H9 (cell line): ENCODE measurements at regions not wholly inside any gene's neighbourhood (a gene's known extent, or its start where the extent isn't known, plus 50 kb on each side); places are given as distances from the start of the nearest gene placed in this dataset.

ENCODE experiments used
- DNase-seq: peaks from one replicate; pipeline ENCODE4 v3.0.0-alpha.2; 2017
- H2AFZ ChIP-seq: one replicate; pipeline ENCODE4 v1.6.1; 2013; ENCODE audit warnings: mild to moderate bottlenecking, low read length, control low read depth, moderate library complexity
- H2AK5ac ChIP-seq: 2 replicates; pipeline ENCODE4 v1.6.1; 2013; ENCODE audit warnings: low read length, control low read depth, mixed read lengths; ENCODE audit not compliant: insufficient read length
- H2BK120ac ChIP-seq: one replicate; pipeline ENCODE4 v1.6.1; 2013; ENCODE audit warnings: low read depth, mild to moderate bottlenecking, low read length, control low read depth, inconsistent platforms; ENCODE audit not compliant: poor library complexity, severe bottlenecking
- H2BK12ac ChIP-seq: 2 replicates; pipeline ENCODE4 v1.6.1; 2013; ENCODE audit warnings: low read length, control low read depth, mixed read lengths, low read depth; ENCODE audit not compliant: insufficient read length
- H2BK15ac ChIP-seq: 2 replicates; pipeline ENCODE4 v1.6.1; 2013; ENCODE audit warnings: low read depth, low read length, control low read depth
- H2BK20ac ChIP-seq: one replicate; pipeline ENCODE4 v1.6.1; 2013; ENCODE audit warnings: low read depth, mild to moderate bottlenecking, low read length, control low read depth, inconsistent platforms; ENCODE audit not compliant: poor library complexity, severe bottlenecking
- H2BK5ac ChIP-seq: 2 replicates; pipeline ENCODE4 v1.6.1; 2013; ENCODE audit warnings: low read length, control low read depth, mixed read lengths; ENCODE audit not compliant: insufficient read length
- H3K14ac ChIP-seq: 2 replicates; pipeline ENCODE4 v1.6.1; 2013; ENCODE audit warnings: low read length, control low read depth; ENCODE audit not compliant: insufficient read depth
- H3K18ac ChIP-seq: 2 replicates; pipeline ENCODE4 v1.6.1; 2013; ENCODE audit warnings: low read depth, mild to moderate bottlenecking, mixed read lengths, low read length, control low read depth; ENCODE audit not compliant: insufficient read length
- H3K23ac ChIP-seq: 2 replicates; pipeline ENCODE4 v1.6.1; 2013; ENCODE audit warnings: low read length, control low read depth, mixed read lengths, low read depth; ENCODE audit not compliant: insufficient read length
- H3K23me2 ChIP-seq: 2 replicates; pipeline ENCODE4 v1.6.1; 2013; ENCODE audit warnings: low read depth, mild to moderate bottlenecking, mixed read lengths, low read length, control low read depth; ENCODE audit not compliant: insufficient read length, poor library complexity, severe bottlenecking
- H3K27ac ChIP-seq: 2 replicates; pipeline ENCODE4 v1.5.1; 2013; ENCODE audit warnings: low read length, control low read depth, mixed read lengths, low read depth; ENCODE audit not compliant: insufficient read length
- H3K27me3 ChIP-seq: 2 replicates; pipeline ENCODE4 v1.6.1; 2013; ENCODE audit warnings: low read length, control low read depth, inconsistent platforms; ENCODE audit not compliant: insufficient read depth
- H3K4ac ChIP-seq: 2 replicates; pipeline ENCODE4 v1.6.1; 2013; ENCODE audit warnings: low read depth, mild to moderate bottlenecking, control low read depth, inconsistent platforms, low read length, moderate library complexity
- H3K4me1 ChIP-seq: 2 replicates; pipeline ENCODE4 v1.6.1; 2013; ENCODE audit warnings: low read length, control low read depth, inconsistent platforms; ENCODE audit not compliant: insufficient read depth
- H3K4me2 ChIP-seq: 2 replicates; pipeline ENCODE4 v1.6.1; 2013; ENCODE audit warnings: low read length, control low read depth, mixed read lengths; ENCODE audit not compliant: insufficient read length, insufficient read depth
- H3K56ac ChIP-seq: 2 replicates; pipeline ENCODE4 v1.6.1; 2013; ENCODE audit warnings: low read depth, mild to moderate bottlenecking, mixed read lengths, low read length, control low read depth; ENCODE audit not compliant: insufficient read length
- H3K79me1 ChIP-seq: 2 replicates; pipeline ENCODE4 v1.6.1; 2013; ENCODE audit warnings: low read depth, mild to moderate bottlenecking, moderate library complexity, low read length, control low read depth, inconsistent platforms; ENCODE audit not compliant: insufficient read depth, poor library complexity, severe bottlenecking
- H3K79me2 ChIP-seq: 2 replicates; pipeline ENCODE4 v1.6.1; 2013; ENCODE audit warnings: low read length, control low read depth, inconsistent platforms; ENCODE audit not compliant: insufficient read depth
- H3K9ac ChIP-seq: 2 replicates; pipeline ENCODE4 v1.6.1; 2013; ENCODE audit warnings: low read length, control low read depth, mixed read lengths; ENCODE audit not compliant: insufficient read length; ENCODE audit errors: extremely low read depth
- H3K9me3 ChIP-seq: one replicate; pipeline ENCODE4 v1.6.1; 2013; ENCODE audit warnings: low read depth, low read length, inconsistent platforms; ENCODE audit not compliant: control insufficient read depth
- H3T11ph ChIP-seq: one replicate; pipeline ENCODE4 v1.6.1; 2013; ENCODE audit warnings: mild to moderate bottlenecking, low read length, control low read depth, inconsistent platforms
- H4K20me1 ChIP-seq: one replicate; pipeline ENCODE4 v1.6.1; 2013; ENCODE audit not compliant: control insufficient read depth, insufficient read length, insufficient read depth
- H4K5ac ChIP-seq: 2 replicates; pipeline ENCODE4 v1.6.1; 2013; ENCODE audit warnings: low read depth, mild to moderate bottlenecking, mixed read lengths, low read length, control low read depth; ENCODE audit not compliant: insufficient read length
- H4K8ac ChIP-seq: replicated peaks from 2 replicates; pipeline ENCODE4 v1.6.1; 2013; ENCODE audit warnings: low read length, control low read depth, mixed read lengths, low read depth; ENCODE audit not compliant: insufficient read length
- H4K91ac ChIP-seq: 2 replicates; pipeline ENCODE4 v1.6.1; 2013; ENCODE audit warnings: low read depth, mild to moderate bottlenecking, moderate library complexity, mixed read lengths, low read length, control low read depth; ENCODE audit not compliant: insufficient read length
- H3K27ac Mint-ChIP-seq, 3 experiments: 2 replicates in 2 of 3; 3 replicates in 1 of 3; pipeline ENCODE4 v1.8.0; 2020 to 2021; ENCODE audit warnings: mixed read lengths in 3 of 3, mild to moderate bottlenecking in 1 of 3, moderate library complexity in 1 of 3
- H3K27me3 Mint-ChIP-seq: 2 replicates; pipeline ENCODE4 v1.8.0; 2021; ENCODE audit warnings: low read depth, mild to moderate bottlenecking, moderate library complexity, mixed read lengths
- H3K36me3 Mint-ChIP-seq, 3 experiments: 2 replicates in 2 of 3; 3 replicates in 1 of 3; pipeline ENCODE4 v1.8.0; 2020 to 2021; ENCODE audit warnings: low read depth in 3 of 3, mixed read lengths in 3 of 3; ENCODE audit not compliant: insufficient read depth in 1 of 3
- H3K4me1 Mint-ChIP-seq, 2 experiments: 2 replicates each; pipeline ENCODE4 v1.8.0; 2020; ENCODE audit warnings: mixed read lengths in 2 of 2
- H3K4me3 Mint-ChIP-seq, 2 experiments: 2 replicates in 1 of 2; 3 replicates in 1 of 2; pipeline ENCODE4 v1.8.0; 2020 to 2021; ENCODE audit warnings: mild to moderate bottlenecking in 2 of 2, mixed read lengths in 2 of 2, moderate library complexity in 1 of 2
- H3K9me3 Mint-ChIP-seq, 2 experiments: 2 replicates in 1 of 2; 3 replicates in 1 of 2; pipeline ENCODE4 v1.8.0; 2020; ENCODE audit warnings: mild to moderate bottlenecking in 2 of 2, mixed read lengths in 2 of 2, moderate library complexity in 1 of 2
- WGBS: extraction: QIAGEN DNeasy Blood & Tissue Kit; methylation state at CpG from one replicate; pipeline ENCODE4 v1.1.7; 2013; ENCODE audit warnings: missing lambda C conversion rate, low lambda C conversion rate, mixed read lengths; ENCODE audit not compliant: insufficient read length; ENCODE audit errors: extremely low coverage; 5-methylcytosine and 5-hydroxymethylcytosine counted together
- TF ChIP-seq, protein P1 (sequence below): fragments of 200-600 bp; sonication (generic); conservative IDR thresholded peaks from 3 replicates; pipeline ENCODE4 v1.8.0; 2021; ENCODE audit warnings: antibody characterized with exemption, mild to moderate bottlenecking

DNA sequence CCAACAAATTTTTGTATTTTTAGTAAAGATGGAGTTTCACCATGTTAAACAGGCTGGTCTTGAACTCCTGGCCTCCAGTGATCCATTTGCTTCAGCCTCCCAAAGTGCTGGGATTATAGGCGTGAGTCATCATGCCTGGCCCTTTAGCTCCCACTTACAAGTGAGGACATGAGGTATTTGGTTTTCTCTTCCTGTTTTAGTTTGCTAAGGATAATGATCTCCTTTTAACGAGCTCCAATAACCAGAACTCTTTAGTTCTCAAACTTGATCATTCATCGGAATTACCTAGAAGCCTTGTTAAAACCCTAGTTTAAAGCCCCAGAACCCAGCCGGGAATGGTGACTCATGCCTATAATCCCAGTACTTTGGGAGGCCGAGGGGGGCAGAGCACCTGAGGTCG is 481.4 kb downstream of the TYW1 start:
- H2BK5ac ChIP-seq: no peak overlapping the region
- no peak overlapping the region for H2AK5ac ChIP-seq
- H3K27ac ChIP-seq: no peak overlapping the region
- H3K9me3 ChIP-seq: no peaks in the 10 kb centered on the region
- no peak overlapping the region for H4K5ac ChIP-seq
- no CpG with 5 or more reads among the region's 6 CpGs for WGBS
- TF ChIP-seq, protein P1, sequence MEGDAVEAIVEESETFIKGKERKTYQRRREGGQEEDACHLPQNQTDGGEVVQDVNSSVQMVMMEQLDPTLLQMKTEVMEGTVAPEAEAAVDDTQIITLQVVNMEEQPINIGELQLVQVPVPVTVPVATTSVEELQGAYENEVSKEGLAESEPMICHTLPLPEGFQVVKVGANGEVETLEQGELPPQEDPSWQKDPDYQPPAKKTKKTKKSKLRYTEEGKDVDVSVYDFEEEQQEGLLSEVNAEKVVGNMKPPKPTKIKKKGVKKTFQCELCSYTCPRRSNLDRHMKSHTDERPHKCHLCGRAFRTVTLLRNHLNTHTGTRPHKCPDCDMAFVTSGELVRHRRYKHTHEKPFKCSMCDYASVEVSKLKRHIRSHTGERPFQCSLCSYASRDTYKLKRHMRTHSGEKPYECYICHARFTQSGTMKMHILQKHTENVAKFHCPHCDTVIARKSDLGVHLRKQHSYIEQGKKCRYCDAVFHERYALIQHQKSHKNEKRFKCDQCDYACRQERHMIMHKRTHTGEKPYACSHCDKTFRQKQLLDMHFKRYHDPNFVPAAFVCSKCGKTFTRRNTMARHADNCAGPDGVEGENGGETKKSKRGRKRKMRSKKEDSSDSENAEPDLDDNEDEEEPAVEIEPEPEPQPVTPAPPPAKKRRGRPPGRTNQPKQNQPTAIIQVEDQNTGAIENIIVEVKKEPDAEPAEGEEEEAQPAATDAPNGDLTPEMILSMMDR: no peak
- H2BK12ac ChIP-seq: no peak overlapping the region
- no peaks in the 10 kb centered on the region for H3K27me3 ChIP-seq
- no peaks in the 10 kb centered on the region for H3K23me2 ChIP-seq
- no peaks in the 10 kb centered on the region for H3K79me1 ChIP-seq
- no peak overlapping the region for H3K4me3 Mint-ChIP-seq
- no peak overlapping the region for H3K27ac Mint-ChIP-seq
- no peak overlapping the region for H4K8ac ChIP-seq
- H2BK120ac ChIP-seq: no peak overlapping the region
- DNase-seq: no peak
- no peak overlapping the region for H3K4me2 ChIP-seq
- no peak overlapping the region for H3K18ac ChIP-seq
- H3K9me3 Mint-ChIP-seq: no peaks in the 10 kb centered on the region; a peak in 1 of 5 replicates
- H3K4ac ChIP-seq: no peak overlapping the region
- H2BK15ac ChIP-seq: no peak overlapping the region
- no peak overlapping the region for H2AFZ ChIP-seq
- H3K23ac ChIP-seq: no peak overlapping the region
- H4K20me1 ChIP-seq: no peaks in the 10 kb centered on the region
- H3K27me3 Mint-ChIP-seq: peaks cover 7% of the 10 kb centered on the region
- no peak overlapping the region for H3K14ac ChIP-seq
- H3K56ac ChIP-seq: no peak overlapping the region
- H3K4me1 Mint-ChIP-seq: peaks cover 4 to 5% of the 10 kb centered on the region in 2 experiments; a peak in 3 of 4 replicates
- no peak overlapping the region for H4K91ac ChIP-seq
- H2BK20ac ChIP-seq: no peak overlapping the region
- H3K79me2 ChIP-seq: no peaks in the 10 kb centered on the region
- no peak overlapping the region for H3T11ph ChIP-seq
- 0 out of 7 replicates have a peak, but pooled peaks cover 0 to 1% (median 0%) of the 10 kb centered on the region in 3 experiments for H3K36me3 Mint-ChIP-seq
- H3K9ac ChIP-seq: no peak overlapping the region
- no peaks in the 10 kb centered on the region for H3K4me1 ChIP-seq
